Renal cortex interstitium (tissue), 11 donors: ENCODE measurements at regions not wholly inside any gene's neighbourhood (a gene's known extent, or its start where the extent isn't known, plus 50 kb on each side); places are given as distances from the start of the nearest gene placed in this dataset.

Experiments used
- DNase-seq, 11 donors: peaks; one replicate each; pipeline ENCODE4 v3.0.0-alpha.2; 2013; ENCODE audit warnings: low read depth in 9 of 11, low spot score in 4 of 11; ENCODE audit errors: extremely low read depth in 1 of 11

DNA sequence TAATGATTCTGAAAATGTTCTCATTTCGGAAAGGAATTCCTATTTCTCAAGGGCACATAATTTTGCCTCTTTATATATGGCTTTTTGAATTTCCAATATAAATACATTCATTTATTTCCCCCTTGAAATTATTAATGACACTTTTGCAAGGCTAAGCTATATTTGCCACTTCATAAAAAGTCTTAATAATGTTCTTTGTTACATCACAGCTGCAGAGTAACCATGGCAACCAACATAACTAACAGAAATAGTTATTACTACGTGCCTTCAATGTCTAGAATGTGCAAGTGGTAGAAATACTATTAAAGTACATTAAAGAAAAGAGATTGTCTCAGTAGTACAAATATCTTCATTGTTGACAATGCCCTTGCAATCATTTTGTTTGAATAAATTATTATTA, 471.8 kb downstream of the C3orf38 start:
- no peak for DNase-seq

DNA sequence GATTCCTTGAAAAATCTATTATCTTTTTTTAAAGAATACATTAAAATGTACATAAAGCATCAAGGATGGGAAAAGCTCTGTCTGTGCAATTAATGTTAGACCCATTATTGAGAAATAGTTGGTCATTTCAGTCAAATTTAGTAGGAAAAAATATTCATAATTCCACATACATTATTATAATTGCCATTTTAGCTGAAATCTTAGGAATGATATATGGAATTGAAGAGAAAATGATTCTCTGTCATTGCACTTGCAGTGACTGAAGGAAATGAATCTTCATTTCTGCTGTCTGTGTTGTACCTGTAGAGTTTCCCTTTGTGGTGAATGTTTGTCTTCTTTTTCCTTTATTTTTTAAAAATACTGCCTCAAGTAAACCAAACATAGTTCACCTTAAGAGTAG, 473.9 kb downstream of the C3orf38 start:
- DNase-seq, result no peak

DNA sequence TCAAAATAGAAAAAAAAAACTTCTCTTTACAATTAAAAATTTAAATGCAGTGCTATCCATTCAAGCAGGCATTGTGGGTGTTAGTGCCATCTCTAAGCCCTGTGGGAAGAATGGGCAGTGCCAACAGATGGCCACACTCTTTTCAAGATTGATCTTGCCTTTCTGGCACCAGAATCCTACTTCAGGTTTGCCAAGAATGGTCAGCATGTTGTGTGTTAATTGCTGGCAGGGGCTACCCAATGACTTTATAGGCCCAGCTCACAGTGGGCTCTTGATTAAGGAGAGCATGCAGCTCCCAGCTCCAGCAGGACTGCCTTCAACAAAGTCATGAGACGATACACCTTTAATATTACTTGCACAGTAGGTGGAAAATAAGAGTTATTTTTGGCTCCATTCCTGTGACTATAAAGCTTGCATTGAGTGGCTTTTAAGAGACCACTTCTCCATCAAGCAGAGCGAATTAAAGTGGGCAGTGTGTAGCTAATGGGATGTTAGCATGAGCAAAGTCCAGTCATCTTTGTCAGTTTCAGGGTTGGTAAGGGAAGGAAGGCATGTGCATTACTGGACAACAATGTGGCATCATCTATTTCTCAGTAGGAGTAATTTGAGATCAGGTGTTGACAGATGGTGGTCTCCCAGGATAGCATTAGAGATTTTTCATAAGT, 476.8 kb downstream of the C3orf38 start:
- no peak for DNase-seq

DNA sequence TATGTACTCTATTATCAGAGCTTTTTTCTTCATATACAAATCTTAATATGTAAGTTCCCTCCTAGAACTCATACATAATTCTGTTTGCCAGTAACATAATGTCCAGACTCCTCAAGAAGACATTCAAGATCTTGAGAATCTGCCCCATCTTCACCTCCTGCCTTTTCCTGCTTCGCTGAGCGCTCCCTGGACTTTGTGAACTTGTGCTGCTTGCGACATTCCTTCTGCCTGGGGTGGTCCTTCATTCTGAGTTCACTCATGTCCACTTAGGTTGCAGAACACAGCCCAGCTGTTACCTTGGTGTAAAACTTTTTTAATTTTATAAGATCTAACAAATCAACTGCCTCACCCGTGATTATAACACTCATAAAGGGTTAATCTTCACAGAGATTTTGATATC, 478.5 kb upstream of the EPHA3 start:
- DNase-seq, result no peak

GRCh38 chr3:88632226-88632625, 475.2 kb upstream of the EPHA3 start:
- no peak for DNase-seq

- no peak for DNase-seq
These were observed 466.8 kb upstream of the EPHA3 start for GRCh38 chr3:88640581-88640980.

DNA sequence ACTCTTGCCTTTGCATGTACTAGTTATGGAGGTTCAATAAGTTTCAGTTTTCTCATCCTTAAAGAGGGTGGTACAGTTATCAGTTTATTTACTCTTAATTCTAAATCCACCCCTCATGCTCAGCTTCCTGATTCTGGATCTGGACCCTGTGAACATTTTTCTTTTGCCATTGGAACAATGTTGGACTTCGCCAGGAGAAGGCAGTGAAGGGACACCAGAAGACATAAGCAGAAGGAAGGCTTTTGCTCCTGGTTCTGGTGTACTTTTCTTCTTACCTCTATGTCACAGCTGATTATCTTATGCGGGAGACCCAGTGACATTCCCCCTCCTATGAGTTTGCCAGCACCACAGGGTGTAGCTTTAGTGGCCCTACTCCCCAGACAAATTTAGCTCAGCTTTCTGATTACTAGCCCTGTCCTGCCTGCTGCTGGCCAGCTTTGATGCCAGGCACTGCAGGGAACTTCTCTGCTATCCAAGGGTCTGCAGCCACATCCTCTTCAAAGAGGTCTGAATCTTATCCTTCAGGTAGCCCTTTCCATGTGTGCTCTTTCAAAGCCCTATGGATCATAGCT, 466.3 kb upstream of the EPHA3 start:
- DNase-seq, result no peak

GRCh38 chr3:88657459-88657858, 450.0 kb upstream of the EPHA3 start:
- no peak for DNase-seq

DNA sequence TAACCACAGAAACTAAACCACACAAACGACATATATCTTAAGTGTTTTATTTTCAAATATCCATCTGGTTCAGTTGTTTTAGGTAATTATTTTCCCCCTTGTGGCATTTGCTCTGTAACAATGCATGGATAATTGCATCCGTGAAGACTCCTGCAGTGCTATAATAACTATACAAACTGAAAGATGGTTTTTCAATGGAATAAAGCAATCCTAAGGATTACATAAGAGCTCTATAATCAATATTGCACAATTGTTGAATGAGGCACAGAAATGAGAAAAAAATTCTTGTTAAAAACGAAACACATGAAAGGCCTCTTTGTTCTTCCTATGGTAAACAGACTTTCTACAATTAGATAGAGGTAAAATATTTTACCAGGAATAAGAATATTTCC, 446.0 kb upstream of the EPHA3 start:
- DNase-seq, result no peak

DNA sequence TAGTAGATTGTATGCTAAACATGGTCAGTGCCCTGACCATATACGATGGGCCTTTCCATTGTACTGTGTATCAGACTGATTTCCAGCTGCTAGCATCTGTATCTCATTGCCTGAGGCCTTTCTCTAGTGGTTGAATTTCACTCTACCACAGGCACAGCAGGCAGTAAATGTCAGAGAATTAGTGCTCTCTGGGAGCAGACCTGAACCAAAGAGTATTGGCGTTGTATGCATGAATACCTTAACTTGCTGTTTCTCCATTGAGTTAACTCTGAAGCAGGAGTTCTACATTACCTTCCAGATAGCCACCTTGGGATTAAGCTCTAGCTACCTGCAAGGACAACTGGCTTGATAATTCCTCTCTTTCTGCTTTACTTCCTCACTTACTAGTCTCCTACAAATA, 439.2 kb upstream of the EPHA3 start:
- DNase-seq, result no peak

GRCh38 chr3:88671573-88671972, 435.8 kb upstream of the EPHA3 start:
- no peak for DNase-seq

DNA sequence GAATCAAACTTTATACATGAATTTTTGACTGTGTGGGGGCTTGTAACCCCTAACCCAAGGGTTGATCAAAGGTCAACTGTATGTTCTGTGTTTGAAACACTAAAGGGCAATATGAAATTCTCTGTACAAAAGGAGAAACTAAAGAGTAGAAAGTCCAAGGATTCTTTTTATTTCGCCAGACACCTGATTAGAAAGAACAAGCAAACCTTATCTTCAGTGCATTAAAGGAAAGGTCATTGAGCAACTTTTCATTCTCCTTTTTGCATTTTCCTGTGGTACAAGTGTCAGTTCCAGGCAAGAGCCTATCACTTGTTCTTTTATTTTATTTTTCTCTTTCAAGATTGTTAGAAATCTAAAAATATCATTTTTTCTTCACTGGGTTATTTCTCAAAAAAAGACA, 430.1 kb upstream of the EPHA3 start:
- no peak for DNase-seq

GRCh38 chr3:88678747-88679146, 428.7 kb upstream of the EPHA3 start:
- no peak for DNase-seq

- DNase-seq, result no peak
These were observed 417.1 kb upstream of the EPHA3 start for GRCh38 chr3:88690287-88690686.

GRCh38 chr3:88691081-88691480, 416.3 kb upstream of the EPHA3 start:
- DNase-seq, result no peak

DNA sequence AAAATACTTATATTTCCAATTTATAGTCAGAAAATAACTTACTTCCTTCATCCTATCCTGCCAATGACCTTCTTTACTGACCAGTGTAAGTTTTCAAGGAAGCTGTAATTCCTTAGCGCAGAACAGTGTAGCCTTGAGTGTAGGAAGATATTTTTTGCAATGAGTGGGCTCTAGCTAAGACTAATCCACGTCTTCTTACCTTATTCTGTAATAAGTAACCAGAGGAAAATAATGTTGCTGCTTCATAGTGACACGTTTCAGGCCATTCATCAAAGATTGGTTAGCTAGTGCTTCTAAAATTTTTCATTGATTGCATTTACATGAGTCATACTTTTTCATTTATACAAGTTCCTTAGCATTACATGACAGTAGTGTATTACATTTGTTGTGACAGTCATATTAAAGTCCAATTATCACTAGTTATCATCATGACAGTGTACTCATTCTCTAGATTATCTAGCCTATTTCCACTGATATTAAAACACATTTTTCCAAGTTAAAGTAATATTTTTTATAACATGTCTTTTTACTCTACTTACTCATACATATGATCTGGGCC, 403.8 kb upstream of the EPHA3 start:
- no peak for DNase-seq

- no peak for DNase-seq
These were observed 403.1 kb upstream of the EPHA3 start for GRCh38 chr3:88704338-88704737.

DNA sequence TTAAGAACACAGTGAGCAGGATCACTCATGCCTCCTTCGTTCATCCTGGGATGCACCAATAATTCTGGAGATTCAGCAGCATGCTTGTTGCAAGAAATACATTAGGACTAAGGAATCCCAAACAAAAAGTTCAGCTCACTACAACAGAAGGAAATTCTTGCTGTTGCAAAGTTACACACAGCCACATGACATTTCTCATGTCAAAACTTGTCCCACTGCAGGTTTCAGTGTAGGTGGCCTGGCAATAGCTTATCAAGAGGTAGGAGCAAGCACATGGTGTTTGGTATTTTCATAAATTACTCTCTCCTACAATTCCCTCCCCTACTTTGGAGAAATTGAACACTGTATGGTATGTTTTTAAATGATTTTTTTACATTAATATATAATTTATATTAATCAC, 399.6 kb upstream of the EPHA3 start:
- DNase-seq, result no peak

- DNase-seq, result no peak
These were observed 394.9 kb upstream of the EPHA3 start for GRCh38 chr3:88712552-88712951.

DNA sequence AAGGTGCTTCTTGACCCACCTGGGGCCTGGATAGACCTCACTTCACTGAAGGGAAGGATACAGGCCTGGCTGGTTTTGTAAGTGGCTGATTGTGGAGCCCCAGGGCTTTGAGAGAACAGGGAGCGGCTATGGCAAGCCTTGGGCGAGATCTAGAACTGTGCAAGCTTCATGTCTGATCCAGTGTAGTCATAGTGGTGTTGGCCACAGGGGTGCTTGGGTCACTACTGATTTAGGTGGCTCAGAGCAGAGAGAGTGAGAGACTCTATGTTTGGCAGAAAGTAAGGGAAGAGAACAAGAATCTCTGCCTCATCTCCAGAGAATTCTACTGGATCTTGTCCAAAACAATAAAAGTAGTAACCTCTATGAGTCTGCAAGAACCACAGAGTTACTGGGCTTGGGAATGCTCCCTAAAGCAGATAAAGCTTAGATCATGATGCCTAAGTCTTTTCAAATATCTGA, 394.2 kb upstream of the EPHA3 start:
- DNase-seq, result no peak
